ENCODE measurements at regions not wholly inside any gene's neighbourhood (a gene's known extent, or its start where the extent isn't known, plus 50 kb on each side); places are given as distances from the start of the nearest gene placed in this dataset.
A peak's percentile ranks its signal among the peaks of the same experiment; 100 is the strongest.

DNA sequence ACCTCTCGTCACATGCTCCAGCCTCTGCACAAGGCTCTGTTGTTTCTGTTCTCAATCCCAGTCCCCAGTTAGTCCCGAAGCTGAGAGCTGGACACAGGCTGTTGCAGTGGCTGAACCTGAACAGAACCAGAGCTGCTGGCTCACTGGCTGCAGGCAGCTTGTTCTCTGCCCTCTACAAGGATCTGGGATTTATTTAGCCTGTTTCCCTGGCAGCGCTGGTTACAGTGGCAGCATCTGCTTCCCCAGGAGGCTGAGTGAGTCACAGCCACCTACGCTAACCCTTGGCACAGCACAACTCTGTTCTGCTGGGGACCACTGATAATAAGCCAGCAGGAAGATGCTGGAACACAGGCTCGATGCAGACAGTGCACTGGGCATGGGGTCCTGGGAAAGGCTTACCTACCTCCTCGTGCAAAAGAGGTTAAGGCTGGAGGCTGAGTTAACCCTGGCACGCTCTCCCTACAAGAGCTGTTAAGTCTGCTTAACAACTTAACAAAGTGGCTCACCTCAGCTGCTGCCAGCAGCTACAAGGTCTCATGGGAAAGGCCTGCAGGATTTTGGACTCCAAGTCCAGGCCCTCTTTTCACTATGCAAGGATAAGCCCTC is 299.6 kb downstream of the PCNX1 start:
- TF ChIP-seq, protein P1, sequence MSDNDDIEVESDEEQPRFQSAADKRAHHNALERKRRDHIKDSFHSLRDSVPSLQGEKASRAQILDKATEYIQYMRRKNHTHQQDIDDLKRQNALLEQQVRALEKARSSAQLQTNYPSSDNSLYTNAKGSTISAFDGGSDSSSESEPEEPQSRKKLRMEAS (IDR thresholded peaks at IDR 0.05; ENCODE audit: insufficient read depth, insufficient read length): no peak
- TF ChIP-seq CTCF (IDR thresholded peaks at IDR 0.05; ENCODE audit: extremely low read depth in 1 of 2, insufficient read depth in 1 of 2, low read depth in 1 of 2, low read length in 2 of 2) (no peak), POLR2AphosphoS5 (IDR thresholded peaks at IDR 0.05; ENCODE audit: insufficient read depth, low read depth, low read length) (peak; percentile 26), JUN (IDR thresholded peaks at IDR 0.05; ENCODE audit: borderline replicate concordance, insufficient read depth, insufficient read length, low read depth) (peak; percentile 44), EZH2 (IDR thresholded peaks at IDR 0.05; ENCODE audit: borderline replicate concordance, low read depth, low read length, severe bottlenecking) (no peak), POLR2A (IDR thresholded peaks at IDR 0.05; ENCODE audit: low read depth, low read length) (no peak), FOS (IDR thresholded peaks at IDR 0.05; ENCODE audit: borderline replicate concordance, insufficient read depth, low read length) (peak; percentile 18), MYC (IDR thresholded peaks at IDR 0.05; ENCODE audit: low read depth, low read length) (no peak), GATA2 (IDR thresholded peaks at IDR 0.05; ENCODE audit: insufficient read depth, insufficient read length, low read depth, low read length) (no peak)
